HG03378 (cell line): ENCODE measurements at regions not wholly inside any gene's neighbourhood (a gene's known extent, or its start where the extent isn't known, plus 50 kb on each side); places are given as distances from the start of the nearest gene placed in this dataset.
"Not testable (repeated sequence)": the region's sequence is repeated elsewhere in the genome, so short reads cannot be mapped to it uniquely, and the experiment has no call there.

ENCODE experiments used
- ATAC-seq: cut with Tn5 transposase; IDR thresholded peaks from one replicate; pipeline ENCODE4 v1.9.1; 2021; ENCODE audit warnings: mild to moderate bottlenecking, moderate library complexity; ENCODE audit not compliant: unreplicated experiment

GRCh38 chr13:26482451-26483197 is 74.9 kb upstream of the WASF3 start:
- ATAC-seq = peak; percentile 68

GRCh38 chr13:26483546-26483945 is 73.9 kb upstream of the WASF3 start:
- no peak for ATAC-seq

GRCh38 chr13:26484196-26484595 is 73.3 kb upstream of the WASF3 start:
- ATAC-seq = no peak

GRCh38 chr13:26485288-26485687 is 72.2 kb upstream of the WASF3 start:
- ATAC-seq = no peak

- ATAC-seq = no peak
These were observed 71.7 kb upstream of the WASF3 start for GRCh38 chr13:26485786-26486185.

GRCh38 chr13:26486550-26486949 is 70.9 kb upstream of the WASF3 start:
- ATAC-seq = no peak

GRCh38 chr13:26487781-26488180 is 69.7 kb upstream of the WASF3 start:
- ATAC-seq = no peak

GRCh38 chr13:26488236-26489003 is 69.1 kb upstream of the WASF3 start:
- no peak for ATAC-seq

- not testable (repeated sequence) for ATAC-seq
These were observed 65.2 kb upstream of the WASF3 start for GRCh38 chr13:26492301-26492700.

- ATAC-seq = no peak
These were observed 62.8 kb upstream of the WASF3 start for GRCh38 chr13:26494571-26495195.

GRCh38 chr13:26495750-26496149 is 61.7 kb upstream of the WASF3 start:
- no peak for ATAC-seq

- no peak for ATAC-seq
These were observed 59.4 kb upstream of the WASF3 start for GRCh38 chr13:26497968-26498511.

- no peak for ATAC-seq
These were observed 58.6 kb upstream of the WASF3 start for GRCh38 chr13:26498656-26499601.

- ATAC-seq = no peak
These were observed 56.7 kb upstream of the WASF3 start for GRCh38 chr13:26500618-26501320.

- ATAC-seq = no peak
These were observed 55.8 kb upstream of the WASF3 start for GRCh38 chr13:26501641-26502040.

GRCh38 chr13:26502826-26503225 is 54.7 kb upstream of the WASF3 start:
- no peak for ATAC-seq

GRCh38 chr13:26503826-26504594 is 53.5 kb upstream of the WASF3 start:
- ATAC-seq = no peak
